H1 (cell line): ENCODE measurements at regions not wholly inside any gene's neighbourhood (a gene's known extent, or its start where the extent isn't known, plus 50 kb on each side); places are given as distances from the start of the nearest gene placed in this dataset.

Experiments
- CHD7 ChIP-seq: fragments of 300-600 bp; sonication (generic); IDR thresholded peaks from 2 replicates; pipeline ENCODE4 v1.7.1; 2012; ENCODE audit warnings: low read length, moderate library complexity, mild to moderate bottlenecking, inconsistent platforms; ENCODE audit not compliant: insufficient replicate concordance
- EGR1 ChIP-seq: IDR thresholded peaks from 2 replicates; pipeline ENCODE4 v1.6.1; 2011; ENCODE audit warnings: low read depth, low read length, borderline replicate concordance
- GTF2F1 ChIP-seq: IDR thresholded peaks from 2 replicates; pipeline ENCODE4 v1.6.1; 2012; ENCODE audit warnings: low read depth, low read length, improper control_type of control experiment, borderline replicate concordance
- HDAC2 ChIP-seq, 2 experiments: fragments of 300-600 bp in 1 of 2; sonication (generic) in 1 of 2; IDR thresholded peaks; 2 replicates each; pipeline ENCODE4 v1.6.1; 2011 to 2012; ENCODE audit warnings: low read depth in 2 of 2, low read length in 2 of 2, mild to moderate bottlenecking in 2 of 2, moderate library complexity in 2 of 2, borderline replicate concordance in 1 of 2, inconsistent platforms in 1 of 2
- TF ChIP-seq, protein P1 (sequence below): IDR thresholded peaks from 2 replicates; pipeline ENCODE4 v1.6.1; 2011; ENCODE audit warnings: low read depth, mild to moderate bottlenecking, low read length; ENCODE audit not compliant: insufficient read depth
- TF ChIP-seq, protein P2 (sequence below): IDR thresholded peaks from 2 replicates; pipeline ENCODE4 v1.6.1; 2011; ENCODE audit warnings: low read length, improper control_type of control experiment

GRCh38 chr12:67517181-67517887, 131.2 kb upstream of the DYRK2 start (continued):
- TF ChIP-seq, protein P1, sequence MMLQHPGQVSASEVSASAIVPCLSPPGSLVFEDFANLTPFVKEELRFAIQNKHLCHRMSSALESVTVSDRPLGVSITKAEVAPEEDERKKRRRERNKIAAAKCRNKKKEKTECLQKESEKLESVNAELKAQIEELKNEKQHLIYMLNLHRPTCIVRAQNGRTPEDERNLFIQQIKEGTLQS = no peak
- TF ChIP-seq GTF2F1 (no peak), HDAC2 (IDR thresholded peaks at IDR 0.05; ENCODE audit: borderline replicate concordance in 1 of 2, low read depth in 2 of 2, low read length in 2 of 2) (no peak), CHD7 (no peak), EGR1 (no peak)
- TF ChIP-seq, protein P2, sequence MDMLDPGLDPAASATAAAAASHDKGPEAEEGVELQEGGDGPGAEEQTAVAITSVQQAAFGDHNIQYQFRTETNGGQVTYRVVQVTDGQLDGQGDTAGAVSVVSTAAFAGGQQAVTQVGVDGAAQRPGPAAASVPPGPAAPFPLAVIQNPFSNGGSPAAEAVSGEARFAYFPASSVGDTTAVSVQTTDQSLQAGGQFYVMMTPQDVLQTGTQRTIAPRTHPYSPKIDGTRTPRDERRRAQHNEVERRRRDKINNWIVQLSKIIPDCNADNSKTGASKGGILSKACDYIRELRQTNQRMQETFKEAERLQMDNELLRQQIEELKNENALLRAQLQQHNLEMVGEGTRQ = no peak
